ENCODE measurements at regions not wholly inside any gene's neighbourhood (a gene's known extent, or its start where the extent isn't known, plus 50 kb on each side); places are given as distances from the start of the nearest gene placed in this dataset.

- TF ChIP-seq CTCF (IDR thresholded peaks at IDR 0.05) = no peak
- no peak for TF ChIP-seq POLR2A (IDR thresholded peaks at IDR 0.05)
These were observed 153.2 kb downstream of the KATNIP start for GRCh38 chr16:27703121-27703520.

Measured in heart left ventricle (tissue), 13 donors.